ENCODE measurements at regions not wholly inside any gene's neighbourhood (a gene's known extent, or its start where the extent isn't known, plus 50 kb on each side); places are given as distances from the start of the nearest gene placed in this dataset.

DNA sequence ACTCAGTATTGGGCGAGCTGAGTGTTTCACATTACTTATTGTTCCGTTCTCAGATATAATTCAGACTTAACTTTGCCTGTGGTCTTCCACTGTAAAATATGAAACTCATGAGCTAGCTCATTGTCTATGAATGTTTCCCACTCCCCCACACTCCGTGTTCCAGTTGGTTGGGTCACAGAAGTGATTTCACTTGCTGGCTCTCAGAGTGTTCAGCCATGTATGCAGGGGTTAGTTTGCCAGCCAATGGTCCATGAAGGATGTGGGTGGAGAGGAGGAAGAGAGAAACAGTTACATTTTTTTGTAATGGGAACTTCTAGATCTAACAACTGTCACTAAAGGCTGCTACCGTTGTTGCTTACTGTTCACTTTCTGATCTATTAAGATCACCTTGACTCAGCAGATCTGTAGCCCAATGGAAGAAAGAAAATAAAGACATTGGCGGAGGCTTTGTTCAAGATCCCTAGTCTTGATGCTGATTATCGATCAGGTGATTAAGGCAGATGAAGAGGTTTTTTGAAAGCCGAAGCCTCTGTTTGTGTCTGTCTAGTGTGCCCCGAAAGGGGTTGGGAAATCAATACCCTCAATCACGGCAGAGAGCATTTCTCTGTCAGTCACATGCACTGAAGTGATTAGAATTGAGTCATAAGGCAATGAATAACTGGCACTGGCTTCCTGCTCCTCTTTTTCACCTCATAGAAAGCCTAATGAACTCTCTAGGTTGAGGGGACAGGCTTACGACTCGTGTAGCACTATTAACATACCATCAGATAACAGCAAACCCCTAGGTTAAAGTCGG, 279.7 kb upstream of the FIGN start:
- WGBS (ENCODE audit: extremely low coverage, insufficient coverage, low lambda C conversion rate), result no CpG with 5 or more reads among the region's 12 CpGs
- no peak overlapping the region for H4K5ac ChIP-seq (ENCODE audit: low read length)
- H3K56ac ChIP-seq (ENCODE audit: low read length), result no peak overlapping the region
- no peaks in the 10 kb centered on the region for H3K36me3 ChIP-seq (ENCODE audit: control insufficient read depth, insufficient read depth, low read length)
- no peak overlapping the region for H2BK5ac ChIP-seq (ENCODE audit: low read length)
- DNase-seq, result no peak
- no peak overlapping the region for H4K8ac ChIP-seq (ENCODE audit: low read depth, low read length)
- no peak overlapping the region for H3K23ac ChIP-seq (ENCODE audit: low read length)
- no peak overlapping the region for H2BK120ac ChIP-seq (ENCODE audit: low read depth, low read length)
- no peak overlapping the region for H3K4me3 ChIP-seq (ENCODE audit: low read length)
- H3K18ac ChIP-seq (ENCODE audit: low read length), result no peak overlapping the region
- H3K79me1 ChIP-seq (ENCODE audit: low read length), result no peaks in the 10 kb centered on the region
- no peak overlapping the region for H3K27ac ChIP-seq (ENCODE audit: low read depth, low read length)
- no peaks in the 10 kb centered on the region for H3K79me2 ChIP-seq (ENCODE audit: control insufficient read depth, insufficient read depth, low read length)
- no peak overlapping the region for H2AK5ac ChIP-seq (ENCODE audit: low read length)
- H2BK15ac ChIP-seq (replicated peaks; ENCODE audit: low read depth), result no peak overlapping the region
- no peak overlapping the region for H3K9ac ChIP-seq (ENCODE audit: low read length)
- no peaks in the 10 kb centered on the region for H3K27me3 ChIP-seq (ENCODE audit: insufficient read depth, low read length, poor library complexity)
- H3K4me1 ChIP-seq (ENCODE audit: control insufficient read depth, low read depth, low read length), result peaks cover 2% of the 10 kb centered on the region
- no peak overlapping the region for H3K4ac ChIP-seq (ENCODE audit: low read depth, low read length)
- H3K4me2 ChIP-seq (ENCODE audit: low read length), result no peak overlapping the region

DNA sequence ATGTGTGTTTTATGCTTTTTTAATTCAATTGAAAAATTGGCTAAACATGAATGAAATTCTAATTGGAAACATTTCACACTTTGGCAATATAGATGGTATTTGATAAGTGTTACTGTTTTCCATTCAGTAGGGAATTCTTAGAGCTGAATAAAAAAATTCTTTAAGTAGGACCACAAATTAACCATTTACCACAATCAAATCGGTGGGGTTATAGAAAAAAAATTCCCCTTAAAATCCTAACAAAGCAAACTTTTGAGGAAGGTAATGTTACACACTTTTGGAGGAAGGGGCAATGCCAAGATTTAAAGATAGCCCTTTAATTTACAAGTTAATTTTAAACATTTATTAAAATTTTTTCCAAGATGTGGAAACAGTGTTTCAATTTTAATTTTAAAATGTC, 279.0 kb upstream of the FIGN start:
- no CpG with 5 or more reads among the region's 1 CpG for WGBS (ENCODE audit: extremely low coverage, insufficient coverage, low lambda C conversion rate)

DNA sequence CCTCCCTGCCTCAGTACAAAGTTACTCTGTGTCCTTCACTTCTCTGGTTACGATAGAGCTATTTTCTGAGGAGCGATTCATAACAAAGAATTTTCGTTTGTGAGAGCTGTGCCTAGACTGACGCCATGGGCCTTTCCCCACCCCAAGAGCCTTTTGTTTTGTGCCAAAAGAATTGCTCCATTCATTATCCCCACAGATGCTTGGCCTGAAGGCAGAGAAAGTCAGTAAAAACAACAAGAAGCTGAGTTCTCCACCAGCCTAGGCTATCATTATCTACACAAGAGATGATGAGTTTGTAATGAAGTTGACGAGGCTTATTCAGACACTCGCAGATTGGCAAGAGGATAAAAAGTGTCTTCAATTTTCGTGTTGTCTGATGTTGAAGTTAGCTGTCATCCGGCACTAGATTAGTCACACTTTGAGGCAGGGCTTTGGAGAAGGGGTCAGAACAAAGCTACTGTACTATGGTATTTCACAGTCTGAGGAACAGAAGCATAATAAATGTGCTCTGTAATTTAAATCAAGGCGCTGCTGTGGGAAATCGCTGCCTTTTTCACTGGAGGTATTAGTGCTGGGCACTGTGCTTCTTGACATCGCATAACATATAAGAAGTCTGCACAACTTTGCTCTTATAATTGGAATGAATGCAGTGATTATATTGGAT, 278.4 kb upstream of the FIGN start:
- no peak overlapping the region for H3K4ac ChIP-seq (ENCODE audit: low read depth, low read length)
- no peak overlapping the region for H3K9ac ChIP-seq (ENCODE audit: low read length)
- H3K27me3 ChIP-seq (ENCODE audit: insufficient read depth, low read length, poor library complexity), result no peaks in the 10 kb centered on the region
- H3K4me3 ChIP-seq (ENCODE audit: low read length), result no peak overlapping the region
- H3K4me1 ChIP-seq (ENCODE audit: control insufficient read depth, low read depth, low read length), result peaks cover 2% of the 10 kb centered on the region
- no peak overlapping the region for H3K23ac ChIP-seq (ENCODE audit: low read length)
- H2AK5ac ChIP-seq (ENCODE audit: low read length), result no peak overlapping the region
- H3K36me3 ChIP-seq (ENCODE audit: control insufficient read depth, insufficient read depth, low read length), result no peaks in the 10 kb centered on the region
- no CpG with 5 or more reads among the region's 11 CpGs for WGBS (ENCODE audit: extremely low coverage, insufficient coverage, low lambda C conversion rate)
- no peak overlapping the region for H2BK5ac ChIP-seq (ENCODE audit: low read length)
- no peak overlapping the region for H3K56ac ChIP-seq (ENCODE audit: low read length)
- no peak overlapping the region for H2BK120ac ChIP-seq (ENCODE audit: low read depth, low read length)
- no peak overlapping the region for H3K18ac ChIP-seq (ENCODE audit: low read length)
- no peak for DNase-seq
- H2BK15ac ChIP-seq (replicated peaks; ENCODE audit: low read depth), result no peak overlapping the region
- H3K4me2 ChIP-seq (ENCODE audit: low read length), result no peak overlapping the region
- H4K5ac ChIP-seq (ENCODE audit: low read length), result no peak overlapping the region
- H3K79me2 ChIP-seq (ENCODE audit: control insufficient read depth, insufficient read depth, low read length), result no peaks in the 10 kb centered on the region
- H3K27ac ChIP-seq (ENCODE audit: low read depth, low read length), result no peak overlapping the region
- no peak overlapping the region for H4K8ac ChIP-seq (ENCODE audit: low read depth, low read length)
- no peaks in the 10 kb centered on the region for H3K79me1 ChIP-seq (ENCODE audit: low read length)

More for the DNA sequence above, 279.0 kb upstream of the FIGN start:
- Histone ChIP-seq H3K36me3 (ENCODE audit: control insufficient read depth, insufficient read depth, low read length) (no peaks in the 10 kb centered on the region), H2BK5ac (ENCODE audit: low read length) (no peak overlapping the region), H3K23ac (ENCODE audit: low read length) (no peak overlapping the region), H3K4me2 (ENCODE audit: low read length) (no peak overlapping the region), H3K27ac (ENCODE audit: low read depth, low read length) (no peak overlapping the region), H3K4me1 (ENCODE audit: control insufficient read depth, low read depth, low read length) (peaks cover 2% of the 10 kb centered on the region), H3K18ac (ENCODE audit: low read length) (no peak overlapping the region), H4K8ac (ENCODE audit: low read depth, low read length) (no peak overlapping the region), H3K27me3 (ENCODE audit: insufficient read depth, low read length, poor library complexity) (no peaks in the 10 kb centered on the region), H3K4me3 (ENCODE audit: low read length) (no peak overlapping the region), H3K56ac (ENCODE audit: low read length) (no peak overlapping the region), H4K5ac (ENCODE audit: low read length) (no peak overlapping the region), H2AK5ac (ENCODE audit: low read length) (no peak overlapping the region), H2BK15ac (replicated peaks; ENCODE audit: low read depth) (no peak overlapping the region), H3K4ac (ENCODE audit: low read depth, low read length) (no peak overlapping the region), H3K79me1 (ENCODE audit: low read length) (no peaks in the 10 kb centered on the region), H3K79me2 (ENCODE audit: control insufficient read depth, insufficient read depth, low read length) (no peaks in the 10 kb centered on the region), H2BK120ac (ENCODE audit: low read depth, low read length) (no peak overlapping the region), H3K9ac (ENCODE audit: low read length) (no peak overlapping the region)
- DNase-seq, result no peak

DNA sequence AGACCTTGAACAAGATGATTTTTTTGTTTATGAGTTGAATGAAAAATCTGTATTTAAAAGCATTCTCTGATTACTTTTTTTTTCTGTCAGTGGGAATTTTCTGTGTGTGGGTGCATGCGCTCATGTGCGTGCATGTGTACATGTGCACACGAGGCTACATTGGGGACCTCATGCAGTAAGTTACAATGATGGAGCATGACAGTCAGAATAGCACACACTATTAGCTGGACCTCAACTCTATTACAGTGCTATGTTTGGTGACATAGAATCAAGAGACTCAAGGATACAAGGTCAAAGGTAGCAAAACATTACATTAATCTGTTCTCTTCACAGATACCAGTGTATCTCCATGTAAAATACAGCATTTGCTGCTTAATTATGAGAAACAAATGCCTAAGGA, 276.8 kb upstream of the FIGN start:
- Histone ChIP-seq H3K56ac (ENCODE audit: low read length) (no peak overlapping the region), H4K8ac (ENCODE audit: low read depth, low read length) (no peak overlapping the region), H3K4me2 (ENCODE audit: low read length) (no peak overlapping the region), H3K4me3 (ENCODE audit: low read length) (no peak overlapping the region), H2BK15ac (replicated peaks; ENCODE audit: low read depth) (no peak overlapping the region), H3K4ac (ENCODE audit: low read depth, low read length) (no peak overlapping the region), H4K5ac (ENCODE audit: low read length) (no peak overlapping the region), H3K27me3 (ENCODE audit: insufficient read depth, low read length, poor library complexity) (no peaks in the 10 kb centered on the region), H3K36me3 (ENCODE audit: control insufficient read depth, insufficient read depth, low read length) (no peaks in the 10 kb centered on the region), H2AK5ac (ENCODE audit: low read length) (no peak overlapping the region), H3K18ac (ENCODE audit: low read length) (no peak overlapping the region), H3K23ac (ENCODE audit: low read length) (no peak overlapping the region), H3K79me2 (ENCODE audit: control insufficient read depth, insufficient read depth, low read length) (no peaks in the 10 kb centered on the region), H3K27ac (ENCODE audit: low read depth, low read length) (no peak overlapping the region), H2BK120ac (ENCODE audit: low read depth, low read length) (no peak overlapping the region), H3K9ac (ENCODE audit: low read length) (no peak overlapping the region), H3K79me1 (ENCODE audit: low read length) (no peaks in the 10 kb centered on the region), H3K4me1 (ENCODE audit: control insufficient read depth, low read depth, low read length) (peaks cover 2% of the 10 kb centered on the region), H2BK5ac (ENCODE audit: low read length) (no peak overlapping the region)
- no CpG with 5 or more reads among the region's 3 CpGs for WGBS (ENCODE audit: extremely low coverage, insufficient coverage, low lambda C conversion rate)
- DNase-seq, result no peak

DNA sequence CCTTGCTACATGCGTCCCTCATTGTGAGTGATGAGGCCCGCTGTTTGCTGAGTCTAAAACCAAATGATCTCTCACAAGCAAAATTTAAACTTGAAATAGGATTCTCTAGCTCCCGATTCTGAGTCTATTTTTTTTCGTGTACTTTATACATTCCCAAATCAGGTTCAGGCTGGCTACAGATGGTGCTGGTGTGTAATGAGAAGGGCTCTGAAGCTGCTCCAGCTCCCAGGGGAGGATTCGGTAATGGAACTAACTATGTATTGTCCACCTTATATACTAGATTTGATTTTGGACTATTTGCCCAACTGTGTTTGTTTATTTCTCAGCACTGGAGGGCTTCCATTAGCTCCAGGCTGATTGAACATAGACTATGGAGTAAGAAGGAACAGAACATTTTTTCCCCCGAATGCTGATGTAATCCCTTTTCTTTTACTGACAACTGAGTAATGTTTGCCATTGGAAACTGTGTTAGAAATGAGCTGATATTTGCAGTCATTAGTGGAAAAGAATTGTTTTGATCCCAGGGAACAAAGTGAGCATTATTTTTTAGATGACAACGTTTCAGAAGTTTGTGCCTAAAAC, 274.0 kb upstream of the FIGN start:
- DNase-seq, result no peak
- no peaks in the 10 kb centered on the region for H3K36me3 ChIP-seq (ENCODE audit: control insufficient read depth, insufficient read depth, low read length)
- H3K4me2 ChIP-seq (ENCODE audit: low read length), result no peak overlapping the region
- no peaks in the 10 kb centered on the region for H3K79me1 ChIP-seq (ENCODE audit: low read length)
- no peak overlapping the region for H3K4me3 ChIP-seq (ENCODE audit: low read length)
- H4K5ac ChIP-seq (ENCODE audit: low read length), result no peak overlapping the region
- no peak overlapping the region for H3K27ac ChIP-seq (ENCODE audit: low read depth, low read length)
- no peak overlapping the region for H3K23ac ChIP-seq (ENCODE audit: low read length)
- no peaks in the 10 kb centered on the region for H3K79me2 ChIP-seq (ENCODE audit: control insufficient read depth, insufficient read depth, low read length)
- no peak overlapping the region for H2BK120ac ChIP-seq (ENCODE audit: low read depth, low read length)
- H3K4ac ChIP-seq (ENCODE audit: low read depth, low read length), result no peak overlapping the region
- H3K56ac ChIP-seq (ENCODE audit: low read length), result no peak overlapping the region
- WGBS (ENCODE audit: extremely low coverage, insufficient coverage, low lambda C conversion rate), result no CpG with 5 or more reads among the region's 7 CpGs
- H2BK15ac ChIP-seq (replicated peaks; ENCODE audit: low read depth), result no peak overlapping the region
- H2AK5ac ChIP-seq (ENCODE audit: low read length), result no peak overlapping the region
- H2BK5ac ChIP-seq (ENCODE audit: low read length), result no peak overlapping the region
- H3K4me1 ChIP-seq (ENCODE audit: control insufficient read depth, low read depth, low read length), result no peaks in the 10 kb centered on the region
- no peak overlapping the region for H3K9ac ChIP-seq (ENCODE audit: low read length)
- H3K27me3 ChIP-seq (ENCODE audit: insufficient read depth, low read length, poor library complexity), result no peaks in the 10 kb centered on the region
- H4K8ac ChIP-seq (ENCODE audit: low read depth, low read length), result no peak overlapping the region
- no peak overlapping the region for H3K18ac ChIP-seq (ENCODE audit: low read length)

All from mesendoderm (in vitro differentiated cells).